ENCODE measurements at regions not wholly inside any gene's neighbourhood (a gene's known extent, or its start where the extent isn't known, plus 50 kb on each side); places are given as distances from the start of the nearest gene placed in this dataset.
"Not testable (repeated sequence)": the region's sequence is repeated elsewhere in the genome, so short reads cannot be mapped to it uniquely, and the experiment has no call there.

- no peaks in the 10 kb centered on the region for H3K4me1 ChIP-seq (ENCODE audit: control insufficient read depth, insufficient read depth, low read length)
- H3K27me3 ChIP-seq (ENCODE audit: control insufficient read depth, insufficient read depth, low read length): no peaks in the 10 kb centered on the region
- no peaks in the 10 kb centered on the region for H3K9me3 ChIP-seq (replicated peaks; ENCODE audit: control insufficient read depth, low read depth, low read length)
- DNase-seq: no peak
- no peak overlapping the region for H3K4me3 ChIP-seq (ENCODE audit: low read length)
- WGBS (ENCODE audit: insufficient coverage): 86% methylated on average over 2 of the region's 5 CpGs
- no peaks in the 10 kb centered on the region for H3K36me3 ChIP-seq (ENCODE audit: control insufficient read depth, insufficient read depth, low read length)
- H3K27ac ChIP-seq (ENCODE audit: low read length): no peak overlapping the region
Observed at GRCh38 chr11:34738237-34738636, 117.3 kb downstream of the EHF start.

- Histone ChIP-seq H3K4me3 (ENCODE audit: low read length) (no peak overlapping the region), H3K27me3 (ENCODE audit: control insufficient read depth, insufficient read depth, low read length) (no peaks in the 10 kb centered on the region), H3K9me3 (replicated peaks; ENCODE audit: control insufficient read depth, low read depth, low read length) (no peaks in the 10 kb centered on the region), H3K4me1 (ENCODE audit: control insufficient read depth, insufficient read depth, low read length) (no peaks in the 10 kb centered on the region), H3K36me3 (ENCODE audit: control insufficient read depth, insufficient read depth, low read length) (no peaks in the 10 kb centered on the region), H3K27ac (ENCODE audit: low read length) (no peak overlapping the region)
- no peak for DNase-seq
- no CpG with 5 or more reads among the region's 1 CpG for WGBS (ENCODE audit: insufficient coverage)
Observed at GRCh38 chr11:34732831-34733230, 111.9 kb downstream of the EHF start.

GRCh38 chr11:34731603-34732002 lies 110.7 kb downstream of the EHF start:
- Histone ChIP-seq H3K27ac (ENCODE audit: low read length) (no peak overlapping the region), H3K36me3 (ENCODE audit: control insufficient read depth, insufficient read depth, low read length) (no peaks in the 10 kb centered on the region), H3K27me3 (ENCODE audit: control insufficient read depth, insufficient read depth, low read length) (no peaks in the 10 kb centered on the region), H3K9me3 (replicated peaks; ENCODE audit: control insufficient read depth, low read depth, low read length) (no peaks in the 10 kb centered on the region), H3K4me3 (ENCODE audit: low read length) (no peak overlapping the region), H3K4me1 (ENCODE audit: control insufficient read depth, insufficient read depth, low read length) (no peaks in the 10 kb centered on the region)
- WGBS (ENCODE audit: insufficient coverage): 69% methylated on average over 3 of the region's 3 CpGs
- DNase-seq: no peak

GRCh38 chr11:34730544-34731295 lies 109.8 kb downstream of the EHF start:
- Histone ChIP-seq H3K27ac (ENCODE audit: low read length) (no peak overlapping the region), H3K36me3 (ENCODE audit: control insufficient read depth, insufficient read depth, low read length) (no peaks in the 10 kb centered on the region), H3K4me1 (ENCODE audit: control insufficient read depth, insufficient read depth, low read length) (no peaks in the 10 kb centered on the region), H3K27me3 (ENCODE audit: control insufficient read depth, insufficient read depth, low read length) (no peaks in the 10 kb centered on the region), H3K9me3 (replicated peaks; ENCODE audit: control insufficient read depth, low read depth, low read length) (no peaks in the 10 kb centered on the region), H3K4me3 (ENCODE audit: low read length) (no peak overlapping the region)
- DNase-seq: no peak
- 80% methylated on average over 1 of the region's 3 CpGs for WGBS (ENCODE audit: insufficient coverage)

- Histone ChIP-seq H3K9me3 (replicated peaks; ENCODE audit: control insufficient read depth, low read depth, low read length) (no peaks in the 10 kb centered on the region), H3K4me1 (ENCODE audit: control insufficient read depth, insufficient read depth, low read length) (no peaks in the 10 kb centered on the region), H3K27me3 (ENCODE audit: control insufficient read depth, insufficient read depth, low read length) (no peaks in the 10 kb centered on the region), H3K27ac (ENCODE audit: low read length) (no peak overlapping the region), H3K4me3 (ENCODE audit: low read length) (no peak overlapping the region), H3K36me3 (ENCODE audit: control insufficient read depth, insufficient read depth, low read length) (no peaks in the 10 kb centered on the region)
- no peak for DNase-seq
Observed at GRCh38 chr11:34728609-34729008, 107.7 kb downstream of the EHF start.

GRCh38 chr11:34727228-34727737 lies 106.4 kb downstream of the EHF start:
- Histone ChIP-seq H3K4me1 (ENCODE audit: control insufficient read depth, insufficient read depth, low read length) (no peaks in the 10 kb centered on the region), H3K27ac (ENCODE audit: low read length) (no peak overlapping the region), H3K9me3 (replicated peaks; ENCODE audit: control insufficient read depth, low read depth, low read length) (no peaks in the 10 kb centered on the region), H3K27me3 (ENCODE audit: control insufficient read depth, insufficient read depth, low read length) (no peaks in the 10 kb centered on the region), H3K4me3 (ENCODE audit: low read length) (no peak overlapping the region), H3K36me3 (ENCODE audit: control insufficient read depth, insufficient read depth, low read length) (no peaks in the 10 kb centered on the region)
- no peak for DNase-seq
- no CpG with 5 or more reads among the region's 1 CpG for WGBS (ENCODE audit: insufficient coverage)

GRCh38 chr11:34724973-34725372 lies 104.1 kb downstream of the EHF start:
- no peak for DNase-seq
- no peak overlapping the region for H3K4me3 ChIP-seq (ENCODE audit: low read length)
- no peaks in the 10 kb centered on the region for H3K9me3 ChIP-seq (replicated peaks; ENCODE audit: control insufficient read depth, low read depth, low read length)
- WGBS (ENCODE audit: insufficient coverage): no CpG with 5 or more reads among the region's 1 CpG
- no peaks in the 10 kb centered on the region for H3K27me3 ChIP-seq (ENCODE audit: control insufficient read depth, insufficient read depth, low read length)
- no peaks in the 10 kb centered on the region for H3K36me3 ChIP-seq (ENCODE audit: control insufficient read depth, insufficient read depth, low read length)
- H3K4me1 ChIP-seq (ENCODE audit: control insufficient read depth, insufficient read depth, low read length): no peaks in the 10 kb centered on the region
- no peak overlapping the region for H3K27ac ChIP-seq (ENCODE audit: low read length)

- Histone ChIP-seq H3K9me3 (replicated peaks; ENCODE audit: control insufficient read depth, low read depth, low read length) (no peaks in the 10 kb centered on the region), H3K4me3 (ENCODE audit: low read length) (no peak overlapping the region), H3K4me1 (ENCODE audit: control insufficient read depth, insufficient read depth, low read length) (no peaks in the 10 kb centered on the region), H3K27me3 (ENCODE audit: control insufficient read depth, insufficient read depth, low read length) (no peaks in the 10 kb centered on the region), H3K27ac (ENCODE audit: low read length) (no peak overlapping the region), H3K36me3 (ENCODE audit: control insufficient read depth, insufficient read depth, low read length) (no peaks in the 10 kb centered on the region)
- no peak for DNase-seq
- 90% methylated on average over 1 of the region's 2 CpGs for WGBS (ENCODE audit: insufficient coverage)
Observed at GRCh38 chr11:34721646-34722045, 100.8 kb downstream of the EHF start.

- WGBS (ENCODE audit: insufficient coverage): 54% methylated on average over 1 of the region's 1 CpG
- no peak for DNase-seq
- no peaks in the 10 kb centered on the region for H3K27me3 ChIP-seq (ENCODE audit: control insufficient read depth, insufficient read depth, low read length)
- H3K9me3 ChIP-seq (replicated peaks; ENCODE audit: control insufficient read depth, low read depth, low read length): no peaks in the 10 kb centered on the region
- no peak overlapping the region for H3K4me3 ChIP-seq (ENCODE audit: low read length)
- H3K4me1 ChIP-seq (ENCODE audit: control insufficient read depth, insufficient read depth, low read length): no peaks in the 10 kb centered on the region
- H3K36me3 ChIP-seq (ENCODE audit: control insufficient read depth, insufficient read depth, low read length): no peaks in the 10 kb centered on the region
- no peak overlapping the region for H3K27ac ChIP-seq (ENCODE audit: low read length)
Observed at GRCh38 chr11:34719303-34719848, 98.5 kb downstream of the EHF start.

GRCh38 chr11:34713631-34714030 lies 92.7 kb downstream of the EHF start:
- H3K4me3 ChIP-seq (ENCODE audit: low read length); H3K27ac ChIP-seq (ENCODE audit: low read length); H3K4me1 ChIP-seq (ENCODE audit: control insufficient read depth, insufficient read depth, low read length); H3K27me3 ChIP-seq (ENCODE audit: control insufficient read depth, insufficient read depth, low read length); H3K36me3 ChIP-seq (ENCODE audit: control insufficient read depth, insufficient read depth, low read length); DNase-seq: not testable (repeated sequence)
- H3K9me3 ChIP-seq (replicated peaks; ENCODE audit: control insufficient read depth, low read depth, low read length): peaks cover 12% of the 10 kb centered on the region
